RCC 7860 (cell line): ENCODE measurements at regions not wholly inside any gene's neighbourhood (a gene's known extent, or its start where the extent isn't known, plus 50 kb on each side); places are given as distances from the start of the nearest gene placed in this dataset.
"Not testable (repeated sequence)": the region's sequence is repeated elsewhere in the genome, so short reads cannot be mapped to it uniquely, and the experiment has no call there.

ENCODE experiments used
- DNase-seq: peaks from one replicate; pipeline ENCODE4 v3.0.0-alpha.2; 2015; ENCODE audit warnings: low spot score
- FAIRE-seq: peaks from 2 replicates; lab custom pipeline; 2012; peaks lifted over from hg19 to GRCh38; lab: Jason Lieb, UNC

DNA sequence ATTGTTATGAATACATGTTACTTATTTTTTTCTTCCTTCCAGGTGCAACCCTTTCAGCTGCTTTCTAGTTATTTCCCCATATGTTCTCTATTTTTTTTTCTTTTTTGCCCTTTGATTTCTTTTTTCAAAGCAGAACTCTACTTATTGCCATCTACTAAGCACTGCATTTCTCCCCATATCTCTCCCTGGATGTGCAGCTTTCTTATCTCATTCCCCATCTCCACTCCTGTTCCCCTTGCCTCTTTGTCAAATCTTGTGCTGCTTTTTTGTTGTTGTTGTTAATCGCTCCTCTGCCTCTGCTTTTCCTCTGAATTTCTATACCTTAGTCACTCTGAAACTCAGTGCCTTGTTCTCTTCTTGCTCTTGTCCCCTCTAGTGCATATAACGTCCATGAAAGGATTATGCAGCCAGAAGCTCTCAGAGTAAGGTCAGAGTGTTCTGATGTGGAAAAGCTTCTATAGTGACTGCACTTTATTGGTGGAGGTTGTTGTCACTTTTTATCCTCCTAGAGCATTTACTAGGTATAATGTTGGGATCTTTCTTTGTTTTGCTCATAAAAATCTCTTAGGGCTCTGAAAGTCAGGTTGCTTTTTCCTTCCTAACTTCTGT lies 51.1 kb upstream of the JADE1 start:
- no peak for FAIRE-seq
- DNase-seq = no peak

DNA sequence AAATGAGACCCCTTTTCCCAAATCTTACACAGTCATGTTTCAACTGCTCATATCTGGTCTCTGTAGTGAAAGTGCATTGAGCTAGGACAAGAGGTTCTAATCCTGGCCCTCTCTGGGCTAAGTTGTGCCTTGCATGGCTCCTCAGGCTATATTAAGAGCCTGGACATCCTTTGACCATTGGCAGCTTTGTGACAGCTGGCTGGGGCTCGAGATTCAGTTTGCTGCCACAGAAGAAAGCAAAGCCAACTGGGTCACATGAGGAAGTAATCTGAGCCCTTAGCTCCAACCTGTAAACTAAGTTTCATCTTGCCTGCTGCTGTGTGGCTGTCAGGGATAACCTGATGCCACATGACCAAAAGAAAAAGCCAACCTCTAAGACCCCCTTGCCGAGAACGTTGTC lies 51.8 kb upstream of the JADE1 start:
- DNase-seq (no peak), FAIRE-seq (no peak)

DNA sequence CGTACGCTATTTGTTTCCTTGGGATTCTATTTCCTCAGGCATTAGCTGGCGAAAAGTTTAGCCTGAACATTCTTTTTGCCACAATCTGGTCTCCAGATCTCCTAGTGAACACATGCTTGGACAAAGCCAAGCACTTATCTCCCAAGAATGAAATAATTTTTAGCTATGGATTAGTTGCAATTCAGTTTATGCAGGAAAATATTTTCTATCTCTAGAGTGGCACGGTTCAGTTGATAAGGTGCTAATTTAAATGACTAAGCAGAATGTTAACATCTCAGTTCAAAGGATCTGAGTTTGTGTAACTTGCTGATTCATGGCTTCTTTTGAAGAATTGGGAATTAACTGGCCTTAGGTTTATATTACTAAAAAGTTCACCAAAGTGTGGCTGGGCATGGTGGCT lies 58.1 kb upstream of the JADE1 start:
- FAIRE-seq (no peak), DNase-seq (no peak)

DNA sequence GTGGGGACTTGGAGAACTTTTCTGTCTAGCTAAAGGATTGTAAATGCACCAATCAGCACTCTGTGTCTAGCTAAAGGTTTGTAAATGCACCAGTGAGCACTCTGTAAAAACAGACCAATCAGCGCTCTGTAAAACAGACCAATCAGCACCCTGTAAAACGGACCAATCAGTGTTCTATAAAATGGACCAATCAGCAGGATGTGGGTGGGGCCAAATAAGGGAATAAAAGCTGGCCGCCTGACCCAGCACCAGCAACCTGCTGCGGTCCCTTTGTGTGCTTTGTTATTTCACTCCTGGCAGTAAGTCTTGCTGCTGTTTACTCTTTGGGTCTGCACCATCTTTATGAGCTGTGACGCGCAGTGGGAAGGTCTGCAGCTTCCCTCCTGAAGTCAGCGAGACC lies 67.8 kb upstream of the JADE1 start:
- not testable (repeated sequence) for FAIRE-seq, DNase-seq

DNA sequence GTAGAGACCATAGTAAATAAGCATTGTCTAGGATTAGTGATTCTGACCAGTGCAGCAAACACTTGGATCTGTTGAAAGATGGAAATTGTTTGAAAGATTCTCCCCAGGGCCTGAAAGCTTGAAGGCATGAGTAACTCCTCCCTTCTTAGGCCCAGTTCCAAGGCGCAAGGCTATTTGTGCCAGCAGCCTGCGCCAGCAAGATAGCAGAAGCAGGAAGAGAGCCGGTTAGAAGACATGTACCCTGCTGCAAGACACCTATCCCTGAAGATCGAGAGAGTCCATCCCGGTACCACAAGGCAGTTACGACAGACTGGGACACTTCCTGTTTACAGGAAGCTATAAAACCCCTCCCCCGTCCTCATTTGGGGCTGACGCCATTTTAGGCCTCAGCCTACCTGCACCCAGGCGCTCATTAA lies 72.4 kb upstream of the JADE1 start:
- FAIRE-seq = no peak

DNA sequence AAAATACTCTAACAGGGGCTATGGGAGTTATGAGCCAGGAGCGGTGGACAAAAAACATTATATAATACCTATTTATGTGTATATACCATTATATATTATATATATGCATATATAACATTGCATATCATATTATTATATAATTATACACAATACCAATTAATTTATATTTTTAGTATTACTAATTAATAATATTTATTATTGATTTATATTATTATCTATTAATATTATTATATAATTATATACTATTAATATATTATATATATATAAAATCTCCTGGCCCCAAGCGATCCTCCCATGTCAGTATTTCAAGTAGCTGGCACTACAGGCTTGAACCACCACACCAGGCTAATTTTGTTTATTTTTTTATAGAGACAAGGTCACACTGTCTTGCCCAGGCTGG lies 73.8 kb upstream of the JADE1 start:
- no peak for DNase-seq
- peak; percentile 70 for FAIRE-seq

More for the DNA sequence above, 72.4 kb upstream of the JADE1 start:
- DNase-seq = no peak

DNA sequence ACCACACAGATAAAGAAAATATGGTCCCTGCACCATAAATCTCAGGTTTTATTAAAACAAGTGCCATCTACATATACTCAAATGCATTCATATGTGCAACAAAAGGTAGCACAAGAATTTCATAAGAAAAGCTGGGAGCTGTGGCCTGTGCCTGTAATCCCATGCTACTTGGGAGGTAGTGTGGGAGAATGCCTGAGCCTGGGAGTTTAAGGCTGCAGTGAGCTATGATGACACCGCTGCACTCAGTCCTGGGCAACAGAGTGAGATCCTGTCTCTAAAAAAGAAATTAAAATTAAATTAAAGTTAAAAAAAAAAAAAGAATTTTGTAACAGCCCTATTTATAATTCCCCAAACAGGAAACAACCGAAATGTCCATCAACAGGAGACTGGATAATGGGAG lies 81.3 kb upstream of the JADE1 start:
- no peak for DNase-seq

DNA sequence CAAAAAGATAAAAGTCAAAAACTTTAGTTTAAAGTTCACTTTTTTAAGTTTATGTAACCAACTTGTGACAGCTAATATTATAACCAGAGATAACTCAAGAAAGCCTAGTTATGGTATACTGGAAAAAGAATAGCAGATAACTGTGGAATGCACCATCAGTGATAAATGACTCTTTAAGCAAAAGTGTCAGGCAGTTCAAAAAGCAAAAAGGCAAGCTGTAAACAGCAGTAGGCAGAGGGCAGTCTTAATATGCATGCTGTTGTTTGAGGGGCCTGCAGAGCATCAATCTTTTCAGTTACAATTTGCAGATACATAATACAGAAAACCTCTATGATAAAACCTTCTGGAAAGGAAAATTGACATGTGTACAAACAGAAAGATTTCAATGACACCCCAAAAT lies 81.8 kb upstream of the JADE1 start:
- DNase-seq = no peak
- no peak for FAIRE-seq

More for the DNA sequence above, 81.3 kb upstream of the JADE1 start:
- FAIRE-seq = no peak

DNA sequence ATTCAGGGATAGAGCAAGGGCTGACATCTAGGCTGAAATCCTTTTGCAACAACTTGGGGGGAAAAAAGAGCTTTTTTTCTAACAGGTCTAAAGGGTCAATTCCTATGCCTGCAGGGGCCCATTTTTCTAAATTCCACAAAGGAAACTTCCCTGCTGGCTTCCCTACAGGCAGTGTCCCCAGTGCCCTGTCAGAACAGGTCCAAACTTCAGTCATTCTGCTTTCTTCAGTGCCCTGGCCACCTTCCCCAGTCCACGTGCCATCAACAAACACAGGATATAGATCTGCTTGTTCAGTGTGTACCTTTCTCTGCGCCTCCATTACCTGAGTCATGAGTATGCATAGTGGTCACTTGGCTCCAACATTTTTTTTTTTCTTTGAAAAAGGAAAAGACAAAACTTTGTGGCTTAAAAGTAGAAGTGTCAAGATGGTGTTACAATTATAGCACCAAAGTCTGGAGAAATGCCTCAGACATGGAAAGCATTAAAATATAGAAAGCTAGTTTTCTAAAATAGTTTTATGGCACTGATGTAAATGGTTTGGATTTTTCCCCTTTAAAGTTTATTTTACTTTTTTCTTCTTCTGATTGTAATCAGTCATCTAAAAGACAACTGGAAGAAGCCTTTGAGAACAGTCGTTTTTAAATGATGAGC lies 84.0 kb upstream of the JADE1 start:
- FAIRE-seq (no peak), DNase-seq (no peak)

DNA sequence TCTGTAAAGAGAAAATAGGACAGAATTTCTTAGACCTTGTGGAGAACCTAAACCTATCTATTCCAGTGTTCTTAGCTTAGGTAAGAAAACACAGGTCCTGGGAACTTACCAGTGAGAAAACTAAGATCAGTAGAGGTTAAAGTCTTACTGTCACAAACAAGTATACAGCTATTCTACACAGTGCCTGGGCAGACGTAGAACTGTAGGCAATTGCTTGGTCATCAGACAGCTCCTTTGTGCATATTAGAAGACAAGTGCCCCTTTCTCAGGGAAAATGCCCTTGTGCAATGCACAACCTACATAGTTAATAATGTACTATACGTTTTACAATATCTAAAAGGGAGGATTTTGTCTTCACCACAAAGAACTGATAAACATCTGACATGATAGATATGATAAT lies 86.6 kb upstream of the JADE1 start:
- FAIRE-seq = no peak
- no peak for DNase-seq

DNA sequence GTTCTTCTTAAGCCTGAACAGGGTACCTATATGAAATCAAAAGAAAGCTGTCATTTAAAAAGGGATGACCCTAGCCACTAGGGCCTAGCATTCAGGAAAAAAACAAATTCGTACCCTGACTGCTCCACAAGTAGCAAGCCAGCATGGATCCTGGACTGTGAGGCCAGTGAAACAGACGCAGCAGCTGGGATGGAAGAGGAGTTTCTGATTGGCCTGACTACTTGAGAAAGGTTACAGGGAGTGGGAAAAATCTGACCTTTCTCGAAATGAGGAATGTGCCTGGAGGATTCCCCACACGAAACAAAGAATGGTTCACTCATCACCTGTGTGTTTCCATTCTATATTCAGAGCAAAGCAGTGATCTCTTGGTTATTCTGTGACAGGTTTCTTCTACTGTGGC lies 87.6 kb upstream of the JADE1 start:
- FAIRE-seq (no peak), DNase-seq (no peak)

DNA sequence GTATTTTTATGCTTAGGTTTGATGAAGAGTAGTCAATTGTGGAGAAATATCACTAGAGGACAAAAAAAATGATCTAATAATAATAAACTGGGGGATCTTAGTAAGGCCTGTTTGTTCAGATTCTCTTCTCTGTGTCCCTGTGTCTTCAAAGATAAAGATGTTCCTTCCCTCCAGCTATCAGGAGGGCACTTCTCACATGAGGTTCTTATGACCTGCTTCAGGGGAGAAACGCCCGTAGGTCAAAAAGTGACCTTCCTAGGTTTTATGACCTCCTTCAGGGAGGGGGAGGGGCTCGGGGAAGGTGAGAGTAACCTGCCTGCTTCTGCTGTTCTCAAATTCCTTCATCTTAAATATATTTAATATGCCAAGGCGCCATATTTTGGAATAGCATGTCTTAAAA lies 89.2 kb upstream of the JADE1 start:
- FAIRE-seq (no peak), DNase-seq (no peak)

DNA sequence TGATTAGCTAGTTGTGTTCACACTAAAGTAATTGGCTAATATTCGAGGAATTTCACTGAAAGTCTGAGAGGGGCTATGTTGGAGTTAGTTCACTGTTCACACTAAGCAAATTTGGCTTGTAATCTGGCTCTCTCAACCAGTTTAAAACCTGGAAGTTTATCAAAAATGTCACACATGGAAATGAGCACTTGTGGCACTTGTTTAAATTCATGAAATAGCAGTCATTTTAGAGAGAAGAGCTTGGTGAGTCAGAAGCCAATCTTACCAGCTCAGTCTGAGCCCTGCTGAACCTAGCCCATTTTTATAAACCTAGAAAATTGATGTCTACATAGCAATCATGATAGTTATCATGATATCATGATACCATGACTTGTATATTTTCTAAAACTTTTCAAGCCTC lies 90.7 kb upstream of the JADE1 start:
- FAIRE-seq (no peak), DNase-seq (no peak)

DNA sequence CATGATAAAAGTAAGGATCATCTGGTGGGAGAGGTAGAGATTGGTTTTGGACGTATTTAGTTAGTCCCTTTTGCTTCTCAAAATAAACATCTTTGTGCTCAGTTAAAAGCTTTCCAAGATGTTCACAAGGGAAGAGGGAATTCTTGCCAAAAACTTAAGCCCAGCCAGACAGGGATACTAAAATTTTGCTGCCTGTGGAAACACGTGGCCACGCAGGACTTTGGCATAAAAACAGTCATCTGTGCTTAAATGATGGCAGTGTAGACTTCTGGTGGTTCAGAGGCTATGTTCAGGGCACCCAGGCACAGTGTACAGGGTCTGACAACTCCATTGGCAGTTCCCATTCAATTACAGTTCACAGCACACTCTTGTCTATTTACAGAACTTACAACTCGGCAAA lies 93.2 kb upstream of the JADE1 start:
- no peak for FAIRE-seq

DNA sequence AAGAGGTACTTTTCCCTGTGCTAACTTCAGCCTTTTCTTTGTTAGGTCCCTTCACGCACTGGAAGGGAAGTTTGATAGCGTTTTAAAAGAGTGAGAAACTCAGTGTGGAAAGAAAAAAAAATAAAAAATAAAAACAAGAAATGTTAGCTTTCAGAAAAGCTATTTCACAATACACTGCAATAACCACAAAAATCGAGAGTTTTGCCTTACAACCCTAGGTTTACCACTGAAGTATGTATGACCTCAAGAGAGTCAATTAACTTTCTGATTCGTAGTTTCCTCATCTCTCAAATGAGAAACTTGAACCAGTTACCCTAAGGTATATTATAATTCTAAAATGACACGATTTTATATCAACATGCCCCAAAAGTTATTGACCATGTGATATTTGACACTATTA lies 93.9 kb upstream of the JADE1 start:
- DNase-seq (no peak), FAIRE-seq (no peak)

More for the DNA sequence above, 93.2 kb upstream of the JADE1 start:
- DNase-seq = no peak

DNA sequence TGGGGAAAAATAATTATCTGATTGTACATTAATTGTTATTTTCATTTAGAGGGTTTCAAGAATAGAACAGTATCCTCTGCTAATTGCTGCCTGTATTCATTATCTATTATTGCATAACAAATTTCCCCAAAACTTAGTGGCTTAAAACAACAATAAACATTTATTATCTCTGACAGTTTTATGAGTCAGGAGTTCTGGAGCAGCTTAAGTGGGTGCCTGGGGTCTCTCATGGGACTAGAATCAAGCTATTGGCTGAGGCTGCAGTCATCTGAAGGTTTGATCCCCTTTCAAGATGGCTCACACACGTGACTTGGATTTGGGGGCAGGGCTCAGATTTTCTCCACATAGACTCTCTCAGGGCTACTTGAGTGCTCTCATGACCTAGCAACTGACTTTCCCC lies 98.1 kb upstream of the JADE1 start:
- no peak for DNase-seq
- no peak for FAIRE-seq

DNA sequence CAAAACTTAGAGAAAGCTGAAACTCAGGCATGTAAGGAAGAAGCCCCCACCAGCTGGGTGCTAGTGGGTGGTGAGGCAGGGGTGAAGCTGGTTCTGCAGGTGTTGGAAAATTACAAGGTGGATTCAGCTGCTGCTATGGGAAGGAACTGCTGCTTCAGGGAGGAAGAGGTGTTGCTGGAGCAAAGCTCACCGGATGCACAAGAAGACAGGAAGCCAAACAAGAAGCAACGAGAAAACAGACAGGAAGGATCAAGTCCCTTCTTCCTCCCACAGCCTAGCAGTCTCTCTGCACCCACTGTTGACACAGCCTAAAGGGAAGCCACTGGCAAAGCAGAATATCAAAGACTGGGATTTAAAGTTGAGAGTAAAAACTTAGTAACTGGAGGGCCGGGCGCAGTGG lies 100.2 kb upstream of the JADE1 start:
- DNase-seq = no peak
- FAIRE-seq = no peak

DNA sequence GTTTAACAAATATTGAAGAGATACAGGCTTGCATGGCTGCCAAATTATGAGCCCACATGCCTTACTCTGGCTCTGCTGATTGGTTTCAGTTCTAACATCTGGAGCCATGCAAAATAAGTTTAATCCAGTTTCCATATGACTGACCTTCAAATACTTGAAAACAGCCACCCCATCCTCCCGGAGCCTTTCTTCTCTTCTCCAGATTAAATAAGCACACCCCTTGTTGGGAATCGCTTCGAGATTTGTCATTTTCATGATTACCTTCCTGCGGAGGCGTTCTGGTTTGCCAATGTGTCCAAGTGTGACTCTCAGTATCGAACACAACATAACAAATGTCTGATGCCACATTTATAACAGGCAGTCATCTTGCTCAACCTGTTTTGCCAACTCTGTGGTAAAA lies 101.6 kb upstream of the JADE1 start:
- FAIRE-seq (no peak), DNase-seq (no peak)

DNA sequence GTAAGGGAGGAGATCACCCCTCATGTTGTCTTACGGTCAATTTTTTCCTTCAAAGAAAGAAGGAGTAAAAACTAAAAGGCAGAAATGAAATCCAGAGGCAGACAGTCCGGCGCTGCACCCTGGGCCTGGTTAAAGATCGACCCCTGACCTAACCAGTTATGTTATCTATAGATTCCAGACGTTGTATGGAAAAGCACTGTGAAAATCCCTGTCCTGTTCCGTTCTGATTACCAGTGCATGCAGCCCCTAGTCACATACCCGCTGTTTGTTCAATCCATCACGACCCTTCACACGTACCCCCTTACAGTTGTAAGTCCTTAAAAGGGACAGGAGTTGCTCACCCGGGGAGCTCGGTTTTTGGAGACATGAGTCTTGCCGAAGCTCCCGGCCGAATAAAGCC lies 105.6 kb upstream of the JADE1 start:
- DNase-seq (no peak), FAIRE-seq (no peak)

DNA sequence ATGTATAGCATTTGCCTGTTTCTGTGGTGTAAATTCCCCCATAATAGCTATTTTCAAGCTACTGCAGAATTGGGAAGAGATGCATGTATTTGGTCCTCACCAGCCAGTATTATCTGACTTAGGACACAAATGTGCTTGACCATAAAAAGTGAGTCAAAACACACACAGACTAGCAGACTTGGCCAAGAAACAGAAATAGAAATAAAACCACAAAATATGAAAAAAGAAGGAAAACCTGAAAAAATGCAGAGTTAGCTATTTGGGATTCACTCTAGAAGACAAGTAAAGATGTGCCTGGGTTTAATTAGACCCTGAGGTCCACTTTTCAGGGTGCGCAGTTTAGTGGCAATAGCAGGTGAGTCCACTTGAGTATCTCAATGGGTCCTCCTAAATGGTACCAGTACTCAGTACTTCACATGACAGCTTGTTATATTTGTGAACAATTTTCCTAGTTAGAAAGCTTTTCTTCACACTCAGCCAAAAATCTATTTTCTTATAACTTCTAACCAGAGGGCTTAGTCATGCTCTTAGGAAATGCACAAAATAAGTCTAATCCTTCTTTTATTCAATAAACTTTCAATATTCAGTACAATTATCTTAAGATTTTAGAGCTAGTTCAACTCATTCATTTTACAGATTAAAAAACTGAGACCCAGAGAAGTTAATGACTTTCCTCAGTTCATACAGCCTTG lies 108.7 kb upstream of the JADE1 start:
- DNase-seq (no peak), FAIRE-seq (no peak)

DNA sequence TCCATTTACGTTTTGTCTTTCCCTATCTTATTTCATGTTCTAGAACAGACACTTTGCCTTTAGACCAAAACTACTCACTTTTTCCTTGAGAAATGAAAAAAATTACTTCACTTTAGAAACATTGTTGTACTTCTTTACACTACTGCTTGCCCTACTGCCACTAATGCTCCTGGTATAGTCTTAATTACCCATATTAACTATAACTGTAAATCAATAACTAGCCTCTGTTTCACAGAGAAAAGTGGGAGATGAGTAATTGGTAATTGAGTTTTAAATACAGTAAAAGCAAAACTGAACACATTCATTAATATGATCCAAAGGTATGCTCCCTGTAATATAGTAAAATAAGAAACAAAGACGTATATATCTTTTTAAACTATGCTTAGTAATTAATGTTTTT lies 111.1 kb upstream of the JADE1 start:
- DNase-seq (no peak), FAIRE-seq (no peak)

DNA sequence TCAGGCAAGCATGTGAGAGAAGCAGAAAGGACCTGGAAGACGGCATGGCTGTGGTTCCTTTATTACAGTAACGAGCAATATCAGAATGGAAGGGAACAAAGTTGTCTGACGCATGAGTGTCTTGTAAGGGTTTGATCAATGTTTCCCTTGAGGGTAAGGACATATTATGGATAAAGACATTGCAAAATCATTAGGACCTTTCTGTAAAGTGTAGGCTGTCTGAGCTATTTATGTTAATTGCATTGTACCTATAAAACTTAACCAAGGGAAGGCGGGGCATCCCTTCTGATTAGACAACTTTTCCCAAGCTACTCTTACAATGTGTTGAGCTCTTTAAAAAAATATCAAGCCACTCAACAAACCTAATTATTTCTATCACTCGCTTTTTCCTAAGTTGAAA lies 112.2 kb upstream of the JADE1 start:
- FAIRE-seq (no peak), DNase-seq (no peak)
